GM12891 (cell line): ENCODE measurements at regions not wholly inside any gene's neighbourhood (a gene's known extent, or its start where the extent isn't known, plus 50 kb on each side); places are given as distances from the start of the nearest gene placed in this dataset.

Experiments
- POLR2A ChIP-seq: IDR thresholded peaks from 2 replicates; pipeline ENCODE4 v1.6.1; 2011; ENCODE audit warnings: low read depth, low read length, control low read depth
- POLR2AphosphoS5 ChIP-seq: IDR thresholded peaks from 2 replicates; pipeline ENCODE4 v1.6.1; 2011; ENCODE audit warnings: low read depth, low read length, control low read depth
- POU2F2 ChIP-seq: IDR thresholded peaks from 2 replicates; pipeline ENCODE4 v1.6.1; 2011; ENCODE audit warnings: low read depth, mild to moderate bottlenecking, control low read depth, low read length, moderate library complexity

GRCh38 chr9:103203172-103203571, 208.0 kb downstream of the CYLC2 start:
- TF ChIP-seq POLR2AphosphoS5 (no peak), POU2F2 (no peak), POLR2A (no peak)
